Stimulated activated naive CD8-positive, alpha-beta T cell treated with anti-CD3 and anti-CD28 coated beads, Interleukin-15, Interleukin-2, amounts not matched to agents 100 U/mL and 50 U/mL, for 24 hours (primary cell): ENCODE measurements at regions not wholly inside any gene's neighbourhood (a gene's known extent, or its start where the extent isn't known, plus 50 kb on each side); places are given as distances from the start of the nearest gene placed in this dataset.
A peak's percentile ranks its signal among the peaks of the same experiment; 100 is the strongest.

Experiments used
- ATAC-seq: fragments of 150-1000 bp; cut with Tn5 transposase; one replicate; pipeline ENCODE4 v1.10.0; 2021
- DNase-seq: peaks from one replicate; pipeline ENCODE4 v3.0.0; 2021

DNA sequence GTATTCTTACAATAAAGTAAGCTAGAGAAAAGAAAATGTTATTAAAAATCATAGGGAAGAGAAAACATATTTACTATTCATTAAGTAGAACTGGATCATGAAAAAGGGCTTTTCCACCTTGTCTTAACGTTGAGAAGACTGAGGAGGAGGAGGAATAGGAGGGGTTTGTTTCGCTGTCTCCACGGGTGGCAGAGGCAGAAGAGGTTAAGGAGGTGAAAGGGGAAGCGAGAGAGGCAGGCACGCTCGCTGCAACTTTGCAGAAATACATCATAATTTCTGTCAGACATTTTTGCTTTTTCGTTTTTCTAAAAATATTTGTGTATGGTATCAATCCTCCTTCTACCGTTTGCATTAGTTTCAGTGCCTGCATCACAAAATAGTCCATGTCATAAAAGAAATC lies 2375.1 kb upstream of the AGA start:
- ATAC-seq (no peak), DNase-seq (no peak)

GRCh38 chr4:179823342-179823741 lies 2381.1 kb upstream of the AGA start:
- no peak for DNase-seq
- ATAC-seq, result no peak

GRCh38 chr4:179831274-179831673 lies 2389.0 kb upstream of the AGA start:
- no peak for ATAC-seq

DNA sequence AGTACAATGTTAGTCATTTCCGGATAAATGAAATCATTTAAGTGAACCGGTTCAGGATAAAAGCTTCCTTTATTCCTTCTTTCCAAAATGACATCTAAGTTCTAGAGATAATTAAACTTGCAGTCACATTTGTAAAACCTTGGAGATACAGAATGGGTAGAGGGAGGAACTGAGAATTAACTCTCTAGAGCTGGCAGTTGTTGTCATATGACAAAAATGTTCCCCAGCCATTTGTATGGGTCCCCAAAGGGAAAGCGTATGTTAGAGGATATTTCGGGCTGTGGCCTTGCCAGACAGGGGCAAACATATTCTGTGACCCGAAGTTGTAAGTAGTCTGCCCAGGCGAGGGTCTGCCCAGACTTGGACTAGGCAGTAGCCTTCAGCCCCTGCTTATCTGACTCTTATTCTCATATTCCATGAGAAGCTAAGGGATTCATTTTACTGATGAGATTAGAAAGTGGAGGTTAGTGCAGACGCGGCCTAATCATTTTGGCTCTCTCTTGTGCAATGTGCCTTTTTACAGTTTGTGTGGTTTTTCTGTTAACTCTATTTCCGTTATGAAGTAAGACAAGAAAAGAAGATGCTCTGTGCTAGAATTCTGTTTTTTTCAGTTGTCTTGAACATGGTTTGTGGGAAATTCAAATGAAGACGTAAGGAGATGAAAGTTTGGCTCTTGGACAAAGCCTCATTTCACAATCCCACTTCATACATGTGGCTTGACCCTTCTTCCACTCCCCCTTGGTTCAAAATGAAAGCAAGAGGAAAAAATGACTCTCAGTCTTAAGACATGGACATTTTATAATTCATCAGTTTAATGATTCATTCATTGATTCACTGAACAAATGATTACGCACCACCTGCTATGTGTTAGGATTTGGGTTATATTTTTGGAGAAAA lies 2394.2 kb upstream of the AGA start:
- DNase-seq (no peak), ATAC-seq (no peak)

More at GRCh38 chr4:179831274-179831673, 2389.0 kb upstream of the AGA start:
- no peak for DNase-seq

GRCh38 chr4:179843370-179843769 lies 2399.8 kb upstream of the TENM3 start:
- no peak for ATAC-seq
- no peak for DNase-seq

- DNase-seq (no peak), ATAC-seq (no peak)
These were observed 2387.7 kb upstream of the TENM3 start for GRCh38 chr4:179855469-179855868.

DNA sequence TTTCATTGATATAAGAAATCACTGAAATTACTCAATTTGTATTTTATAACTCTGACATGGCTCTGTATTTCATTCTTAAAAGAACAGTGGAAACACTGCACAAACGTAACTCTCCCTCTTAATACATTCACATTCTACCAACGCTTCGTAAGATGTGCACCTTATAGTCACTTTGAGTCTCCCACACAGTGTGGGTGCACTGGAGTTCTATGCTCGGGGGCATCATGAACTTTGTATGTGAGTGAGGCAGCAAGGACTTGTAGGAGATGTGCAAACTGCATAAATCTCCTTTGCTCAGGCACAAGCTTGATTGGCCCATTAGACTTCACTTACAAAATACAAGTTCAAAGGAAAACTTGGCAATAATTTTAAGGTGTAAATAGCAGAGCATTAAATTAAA lies 2385.0 kb upstream of the TENM3 start:
- DNase-seq (no peak), ATAC-seq (no peak)

DNA sequence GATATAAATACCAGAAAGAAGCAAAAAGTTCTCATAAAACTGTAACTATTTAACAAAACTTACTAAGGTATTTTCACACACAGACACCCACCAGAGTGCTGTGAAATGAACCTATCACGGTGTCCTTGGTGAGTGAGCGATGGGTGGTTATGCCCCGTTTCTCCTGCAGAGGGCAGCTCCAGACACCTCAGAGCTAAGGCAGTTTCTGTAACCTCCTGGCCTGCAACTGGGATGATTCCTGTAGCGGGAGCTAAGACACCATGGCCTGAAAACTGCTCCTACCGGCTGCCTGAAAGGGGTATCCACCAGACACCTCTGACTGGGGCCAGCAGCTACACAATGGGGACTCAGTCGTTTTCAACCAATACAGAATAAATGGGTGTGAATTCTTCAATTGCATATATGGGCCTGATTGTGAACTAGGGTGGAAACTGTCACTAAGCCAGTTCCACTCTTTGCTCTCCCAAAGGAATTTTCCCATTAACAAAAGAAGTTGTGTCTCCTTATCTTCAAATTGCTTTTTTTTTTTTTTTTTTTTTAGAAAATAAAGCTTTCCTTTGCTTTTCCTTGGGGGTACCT lies 2375.8 kb upstream of the TENM3 start:
- ATAC-seq, result peak; percentile 43
- peak; percentile 20 for DNase-seq

- DNase-seq, result no peak
- no peak for ATAC-seq
These were observed 2371.5 kb upstream of the TENM3 start for GRCh38 chr4:179871726-179872125.

DNA sequence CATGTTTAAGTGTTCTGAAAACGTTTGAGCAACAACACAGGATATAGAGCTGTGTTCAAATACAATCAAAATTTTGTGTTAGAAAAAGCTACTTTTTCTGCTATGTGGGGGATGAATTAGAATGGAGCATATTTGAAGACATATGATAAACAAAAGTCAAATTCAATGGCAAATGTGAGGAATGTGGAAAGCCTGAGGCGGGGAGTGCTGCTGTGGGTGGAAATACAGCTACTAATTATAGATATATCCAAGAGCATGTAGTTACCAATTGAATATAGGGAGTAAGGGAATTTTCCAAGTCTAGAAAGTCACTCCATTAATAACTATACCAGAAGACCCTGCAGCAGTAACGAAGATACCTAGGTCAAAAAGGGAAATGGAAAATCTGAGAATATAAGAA lies 2370.4 kb upstream of the TENM3 start:
- ATAC-seq, result no peak
- no peak for DNase-seq

GRCh38 chr4:179880756-179881155 lies 2362.4 kb upstream of the TENM3 start:
- no peak for DNase-seq
- no peak for ATAC-seq

DNA sequence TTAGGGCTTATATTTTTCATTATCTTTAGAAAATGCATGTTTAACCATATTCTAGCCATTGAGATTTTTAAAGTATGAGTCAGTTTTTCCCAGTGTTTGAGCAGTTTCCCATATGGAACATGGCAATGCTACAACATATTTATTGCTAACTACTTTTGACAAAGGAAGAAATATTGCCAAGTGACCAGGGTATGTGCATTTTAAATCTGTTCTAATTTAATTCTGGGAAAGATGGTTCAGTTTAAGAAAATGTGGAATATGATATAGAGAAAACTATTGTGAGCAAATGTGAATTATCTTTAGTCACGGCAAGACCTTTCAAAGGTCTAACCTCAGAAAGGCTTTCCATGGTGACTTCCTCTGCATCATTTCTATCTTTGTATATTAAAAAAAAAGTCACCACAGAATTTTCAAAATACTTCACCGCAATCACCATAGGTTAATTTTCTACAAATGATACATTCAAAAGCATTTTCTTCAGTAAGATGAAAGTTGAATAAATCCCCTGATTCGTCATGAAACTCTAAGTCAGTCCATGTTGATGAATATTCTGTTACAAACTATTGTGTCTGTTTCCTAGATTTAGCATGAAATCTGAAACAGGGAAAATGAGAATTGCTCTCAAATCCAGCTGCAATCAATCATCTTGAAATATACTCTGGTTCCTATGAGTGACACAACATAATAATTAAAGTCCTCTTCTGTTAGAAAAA lies 2349.0 kb upstream of the TENM3 start:
- DNase-seq (no peak), ATAC-seq (no peak)

DNA sequence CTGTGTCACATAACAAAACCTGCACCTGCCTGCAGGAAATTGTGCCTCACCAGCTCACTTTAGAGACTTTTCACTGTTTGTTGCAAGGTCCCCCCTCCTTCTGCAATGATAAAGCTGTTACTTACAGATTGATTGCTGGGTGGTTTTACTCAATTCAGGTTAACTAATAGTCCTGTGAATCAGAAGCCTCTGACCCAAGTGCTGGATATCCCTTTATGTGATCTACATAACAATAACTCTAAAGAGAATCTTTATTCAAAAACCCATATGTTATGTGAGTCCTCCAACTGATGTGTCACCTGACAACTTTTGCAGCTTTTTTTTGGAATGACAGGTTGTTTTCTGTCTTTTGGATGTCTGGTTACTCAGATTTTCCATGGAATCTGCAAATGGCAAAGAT lies 2323.6 kb upstream of the TENM3 start:
- DNase-seq, result no peak
- ATAC-seq, result no peak

GRCh38 chr4:179927473-179927872 lies 2315.7 kb upstream of the TENM3 start:
- DNase-seq, result no peak
- no peak for ATAC-seq

GRCh38 chr4:179941911-179942310 lies 2301.3 kb upstream of the TENM3 start:
- no peak for DNase-seq
- no peak for ATAC-seq

GRCh38 chr4:179976777-179977176 lies 2266.4 kb upstream of the TENM3 start:
- ATAC-seq, result no peak
- no peak for DNase-seq

GRCh38 chr4:179977378-179977777 lies 2265.8 kb upstream of the TENM3 start:
- no peak for DNase-seq
- no peak for ATAC-seq

GRCh38 chr4:179981161-179981560 lies 2262.0 kb upstream of the TENM3 start:
- ATAC-seq (no peak), DNase-seq (no peak)

GRCh38 chr4:179989975-179990374 lies 2253.2 kb upstream of the TENM3 start:
- DNase-seq (peak; percentile 3), ATAC-seq (no peak)

DNA sequence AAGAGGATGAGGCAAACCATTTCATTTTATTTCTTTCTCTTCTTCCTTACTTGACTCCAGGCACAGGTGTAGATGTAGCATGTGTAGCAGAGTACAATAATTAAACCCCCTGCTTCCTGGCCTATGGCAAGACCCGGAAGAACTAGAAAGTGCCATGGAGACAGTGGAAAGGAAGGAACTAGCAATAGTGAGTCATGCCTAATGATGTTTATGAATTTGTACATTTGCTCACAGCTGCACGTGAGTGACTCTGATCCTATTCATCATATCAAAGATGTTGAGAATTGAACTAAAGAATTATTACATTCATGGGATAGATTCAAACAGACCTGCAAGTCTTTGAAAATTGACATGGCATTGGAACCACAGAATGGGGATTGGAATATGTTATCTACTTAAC lies 2233.9 kb upstream of the TENM3 start:
- DNase-seq, result no peak
- ATAC-seq, result no peak

GRCh38 chr4:180028682-180029081 lies 2214.5 kb upstream of the TENM3 start:
- no peak for DNase-seq
- no peak for ATAC-seq

DNA sequence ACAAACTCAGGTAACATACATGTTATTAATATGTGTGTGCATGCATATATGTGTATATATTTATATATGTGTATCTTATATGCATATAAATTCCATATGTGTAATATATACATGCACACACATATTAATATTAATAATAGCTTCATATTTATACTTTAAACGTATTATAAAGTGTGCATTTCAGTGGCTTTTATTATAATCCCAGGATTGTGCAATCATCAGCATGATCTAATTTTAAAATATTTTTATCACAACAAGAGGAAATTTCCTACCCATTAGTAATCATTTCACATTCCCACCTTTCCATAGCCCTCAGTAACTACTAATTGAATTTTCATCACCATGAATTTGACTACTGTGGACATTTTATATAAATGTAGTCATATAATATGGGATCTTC lies 2211.9 kb upstream of the TENM3 start:
- no peak for ATAC-seq
- no peak for DNase-seq

GRCh38 chr4:180041576-180041975 lies 2201.6 kb upstream of the TENM3 start:
- DNase-seq (no peak), ATAC-seq (no peak)
